ENCODE measurements at regions not wholly inside any gene's neighbourhood (a gene's known extent, or its start where the extent isn't known, plus 50 kb on each side); places are given as distances from the start of the nearest gene placed in this dataset.

DNA sequence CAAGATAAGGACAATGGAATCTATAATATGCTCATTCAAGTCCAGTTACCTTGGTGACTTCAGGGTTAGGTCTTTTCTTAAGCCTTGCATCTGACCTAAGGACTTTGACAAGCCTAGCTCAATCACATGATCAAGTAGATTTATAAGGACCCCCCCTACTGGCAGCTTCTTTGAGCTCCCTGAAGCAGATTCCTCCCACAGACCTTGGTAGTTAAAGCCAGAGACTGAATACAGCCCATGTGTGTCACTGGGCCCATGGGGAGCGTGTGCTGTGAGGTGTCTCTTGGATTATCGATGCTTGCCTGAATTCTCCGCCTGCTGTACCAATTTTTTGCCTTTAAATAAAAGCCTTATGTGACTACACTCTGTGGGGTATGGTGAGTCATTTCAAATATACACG lies 372.7 kb upstream of the RGS17 start (continued):
- TF ChIP-seq, protein P1, sequence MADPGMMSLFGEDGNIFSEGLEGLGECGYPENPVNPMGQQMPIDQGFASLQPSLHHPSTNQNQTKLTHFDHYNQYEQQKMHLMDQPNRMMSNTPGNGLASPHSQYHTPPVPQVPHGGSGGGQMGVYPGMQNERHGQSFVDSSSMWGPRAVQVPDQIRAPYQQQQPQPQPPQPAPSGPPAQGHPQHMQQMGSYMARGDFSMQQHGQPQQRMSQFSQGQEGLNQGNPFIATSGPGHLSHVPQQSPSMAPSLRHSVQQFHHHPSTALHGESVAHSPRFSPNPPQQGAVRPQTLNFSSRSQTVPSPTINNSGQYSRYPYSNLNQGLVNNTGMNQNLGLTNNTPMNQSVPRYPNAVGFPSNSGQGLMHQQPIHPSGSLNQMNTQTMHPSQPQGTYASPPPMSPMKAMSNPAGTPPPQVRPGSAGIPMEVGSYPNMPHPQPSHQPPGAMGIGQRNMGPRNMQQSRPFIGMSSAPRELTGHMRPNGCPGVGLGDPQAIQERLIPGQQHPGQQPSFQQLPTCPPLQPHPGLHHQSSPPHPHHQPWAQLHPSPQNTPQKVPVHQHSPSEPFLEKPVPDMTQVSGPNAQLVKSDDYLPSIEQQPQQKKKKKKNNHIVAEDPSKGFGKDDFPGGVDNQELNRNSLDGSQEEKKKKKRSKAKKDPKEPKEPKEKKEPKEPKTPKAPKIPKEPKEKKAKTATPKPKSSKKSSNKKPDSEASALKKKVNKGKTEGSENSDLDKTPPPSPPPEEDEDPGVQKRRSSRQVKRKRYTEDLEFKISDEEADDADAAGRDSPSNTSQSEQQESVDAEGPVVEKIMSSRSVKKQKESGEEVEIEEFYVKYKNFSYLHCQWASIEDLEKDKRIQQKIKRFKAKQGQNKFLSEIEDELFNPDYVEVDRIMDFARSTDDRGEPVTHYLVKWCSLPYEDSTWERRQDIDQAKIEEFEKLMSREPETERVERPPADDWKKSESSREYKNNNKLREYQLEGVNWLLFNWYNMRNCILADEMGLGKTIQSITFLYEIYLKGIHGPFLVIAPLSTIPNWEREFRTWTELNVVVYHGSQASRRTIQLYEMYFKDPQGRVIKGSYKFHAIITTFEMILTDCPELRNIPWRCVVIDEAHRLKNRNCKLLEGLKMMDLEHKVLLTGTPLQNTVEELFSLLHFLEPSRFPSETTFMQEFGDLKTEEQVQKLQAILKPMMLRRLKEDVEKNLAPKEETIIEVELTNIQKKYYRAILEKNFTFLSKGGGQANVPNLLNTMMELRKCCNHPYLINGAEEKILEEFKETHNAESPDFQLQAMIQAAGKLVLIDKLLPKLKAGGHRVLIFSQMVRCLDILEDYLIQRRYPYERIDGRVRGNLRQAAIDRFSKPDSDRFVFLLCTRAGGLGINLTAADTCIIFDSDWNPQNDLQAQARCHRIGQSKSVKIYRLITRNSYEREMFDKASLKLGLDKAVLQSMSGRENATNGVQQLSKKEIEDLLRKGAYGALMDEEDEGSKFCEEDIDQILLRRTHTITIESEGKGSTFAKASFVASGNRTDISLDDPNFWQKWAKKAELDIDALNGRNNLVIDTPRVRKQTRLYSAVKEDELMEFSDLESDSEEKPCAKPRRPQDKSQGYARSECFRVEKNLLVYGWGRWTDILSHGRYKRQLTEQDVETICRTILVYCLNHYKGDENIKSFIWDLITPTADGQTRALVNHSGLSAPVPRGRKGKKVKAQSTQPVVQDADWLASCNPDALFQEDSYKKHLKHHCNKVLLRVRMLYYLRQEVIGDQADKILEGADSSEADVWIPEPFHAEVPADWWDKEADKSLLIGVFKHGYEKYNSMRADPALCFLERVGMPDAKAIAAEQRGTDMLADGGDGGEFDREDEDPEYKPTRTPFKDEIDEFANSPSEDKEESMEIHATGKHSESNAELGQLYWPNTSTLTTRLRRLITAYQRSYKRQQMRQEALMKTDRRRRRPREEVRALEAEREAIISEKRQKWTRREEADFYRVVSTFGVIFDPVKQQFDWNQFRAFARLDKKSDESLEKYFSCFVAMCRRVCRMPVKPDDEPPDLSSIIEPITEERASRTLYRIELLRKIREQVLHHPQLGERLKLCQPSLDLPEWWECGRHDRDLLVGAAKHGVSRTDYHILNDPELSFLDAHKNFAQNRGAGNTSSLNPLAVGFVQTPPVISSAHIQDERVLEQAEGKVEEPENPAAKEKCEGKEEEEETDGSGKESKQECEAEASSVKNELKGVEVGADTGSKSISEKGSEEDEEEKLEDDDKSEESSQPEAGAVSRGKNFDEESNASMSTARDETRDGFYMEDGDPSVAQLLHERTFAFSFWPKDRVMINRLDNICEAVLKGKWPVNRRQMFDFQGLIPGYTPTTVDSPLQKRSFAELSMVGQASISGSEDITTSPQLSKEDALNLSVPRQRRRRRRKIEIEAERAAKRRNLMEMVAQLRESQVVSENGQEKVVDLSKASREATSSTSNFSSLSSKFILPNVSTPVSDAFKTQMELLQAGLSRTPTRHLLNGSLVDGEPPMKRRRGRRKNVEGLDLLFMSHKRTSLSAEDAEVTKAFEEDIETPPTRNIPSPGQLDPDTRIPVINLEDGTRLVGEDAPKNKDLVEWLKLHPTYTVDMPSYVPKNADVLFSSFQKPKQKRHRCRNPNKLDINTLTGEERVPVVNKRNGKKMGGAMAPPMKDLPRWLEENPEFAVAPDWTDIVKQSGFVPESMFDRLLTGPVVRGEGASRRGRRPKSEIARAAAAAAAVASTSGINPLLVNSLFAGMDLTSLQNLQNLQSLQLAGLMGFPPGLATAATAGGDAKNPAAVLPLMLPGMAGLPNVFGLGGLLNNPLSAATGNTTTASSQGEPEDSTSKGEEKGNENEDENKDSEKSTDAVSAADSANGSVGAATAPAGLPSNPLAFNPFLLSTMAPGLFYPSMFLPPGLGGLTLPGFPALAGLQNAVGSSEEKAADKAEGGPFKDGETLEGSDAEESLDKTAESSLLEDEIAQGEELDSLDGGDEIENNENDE (IDR thresholded peaks at IDR 0.05; ENCODE audit: insufficient replicate concordance, low read length), result no peak
- TF ChIP-seq CBX5 (IDR thresholded peaks at IDR 0.05; ENCODE audit: low read depth, low read length) (no peak), SRF (IDR thresholded peaks at IDR 0.05; ENCODE audit: low read depth, low read length) (no peak), BACH1 (IDR thresholded peaks at IDR 0.05; ENCODE audit: low read length) (no peak), EGR1 (IDR thresholded peaks at IDR 0.05; ENCODE audit: borderline replicate concordance, low read depth, low read length) (no peak), TEAD4 (IDR thresholded peaks at IDR 0.05; ENCODE audit: low read depth, low read length) (no peak), ATF2 (IDR thresholded peaks at IDR 0.05; ENCODE audit: low read length) (no peak), RAD21 (IDR thresholded peaks at IDR 0.05 in 1 of 2, conservative IDR thresholded peaks at IDR 0.05 in 1 of 2; ENCODE audit: low read depth in 2 of 2, low read length in 2 of 2) (peak; percentile 7 to 45; a peak in 3 of 4 replicates)
- TF ChIP-seq, protein P2, sequence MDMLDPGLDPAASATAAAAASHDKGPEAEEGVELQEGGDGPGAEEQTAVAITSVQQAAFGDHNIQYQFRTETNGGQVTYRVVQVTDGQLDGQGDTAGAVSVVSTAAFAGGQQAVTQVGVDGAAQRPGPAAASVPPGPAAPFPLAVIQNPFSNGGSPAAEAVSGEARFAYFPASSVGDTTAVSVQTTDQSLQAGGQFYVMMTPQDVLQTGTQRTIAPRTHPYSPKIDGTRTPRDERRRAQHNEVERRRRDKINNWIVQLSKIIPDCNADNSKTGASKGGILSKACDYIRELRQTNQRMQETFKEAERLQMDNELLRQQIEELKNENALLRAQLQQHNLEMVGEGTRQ (IDR thresholded peaks at IDR 0.05; ENCODE audit: low read length), result peak; percentile 33; the same call in 1 of the 2 replicates
